Stimulated activated CD8-positive, alpha-beta memory T cell treated with anti-CD3 and anti-CD28 coated beads, Interleukin-7, amount 100 ng/mL, for 4 hours (primary cell): ENCODE measurements at regions not wholly inside any gene's neighbourhood (a gene's known extent, or its start where the extent isn't known, plus 50 kb on each side); places are given as distances from the start of the nearest gene placed in this dataset.

Experiments used
- DNase-seq, 2 donors: peaks; one replicate each; pipeline ENCODE4 v3.0.0-alpha.2; 2020; ENCODE audit warnings: low read depth in 2 of 2

DNA sequence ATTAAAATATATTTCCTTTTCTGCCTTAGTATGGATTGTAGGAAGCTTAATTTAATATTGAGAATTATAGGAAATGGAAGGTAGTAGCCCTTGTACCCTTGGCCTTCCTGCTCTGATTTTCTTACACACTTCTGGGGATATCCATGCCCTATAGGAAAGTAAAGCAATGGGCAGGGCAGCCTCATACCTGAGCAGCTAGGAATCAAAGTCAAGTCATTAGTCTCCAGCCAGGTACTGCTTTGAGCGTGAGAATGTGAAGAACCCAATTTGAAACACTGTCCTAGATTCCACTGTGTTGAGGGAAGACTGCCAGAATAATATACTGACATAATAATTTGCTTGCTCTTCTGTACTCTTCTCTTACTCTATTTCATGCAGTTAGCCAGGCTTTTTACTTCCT lies 51.0 kb upstream of the L3MBTL3 start:
- DNase-seq: no peak

DNA sequence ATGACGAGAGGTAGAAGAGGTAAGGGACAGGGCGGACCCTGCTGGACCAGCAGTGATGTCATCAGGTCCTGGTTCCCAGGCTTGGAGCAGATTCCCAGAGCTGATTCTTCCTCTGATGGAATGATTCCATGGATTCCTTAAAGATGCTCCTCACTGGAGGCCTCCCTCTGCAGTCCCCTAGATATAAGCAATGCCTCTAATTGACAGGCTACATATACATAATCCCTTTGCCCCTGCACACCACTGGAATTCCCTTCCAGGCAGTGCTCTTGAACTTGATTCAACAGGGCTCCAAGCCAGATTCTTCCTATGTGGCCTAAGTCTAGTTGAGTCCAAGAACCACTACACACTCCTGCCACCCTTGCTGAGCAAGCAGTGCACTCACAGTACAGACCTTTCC lies 52.3 kb upstream of the L3MBTL3 start:
- DNase-seq: no peak

DNA sequence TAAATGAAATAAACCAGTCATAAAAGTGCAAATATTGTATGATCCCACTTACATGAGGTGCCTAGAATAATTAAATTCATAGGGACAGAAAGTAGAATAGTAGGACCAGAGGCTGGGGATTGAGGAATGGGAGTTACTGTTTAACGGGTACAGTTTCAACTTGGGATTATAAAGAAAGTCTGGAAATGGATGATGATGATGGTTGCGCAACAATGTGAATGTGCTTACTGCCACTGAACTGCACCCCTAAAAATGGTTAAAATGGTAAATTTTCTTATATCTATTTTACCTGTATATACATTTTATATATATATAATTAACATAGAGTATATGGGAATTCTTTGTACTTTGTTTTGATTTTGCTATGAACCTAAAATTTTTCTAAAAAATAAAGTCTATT lies 53.3 kb upstream of the L3MBTL3 start:
- DNase-seq: no peak

DNA sequence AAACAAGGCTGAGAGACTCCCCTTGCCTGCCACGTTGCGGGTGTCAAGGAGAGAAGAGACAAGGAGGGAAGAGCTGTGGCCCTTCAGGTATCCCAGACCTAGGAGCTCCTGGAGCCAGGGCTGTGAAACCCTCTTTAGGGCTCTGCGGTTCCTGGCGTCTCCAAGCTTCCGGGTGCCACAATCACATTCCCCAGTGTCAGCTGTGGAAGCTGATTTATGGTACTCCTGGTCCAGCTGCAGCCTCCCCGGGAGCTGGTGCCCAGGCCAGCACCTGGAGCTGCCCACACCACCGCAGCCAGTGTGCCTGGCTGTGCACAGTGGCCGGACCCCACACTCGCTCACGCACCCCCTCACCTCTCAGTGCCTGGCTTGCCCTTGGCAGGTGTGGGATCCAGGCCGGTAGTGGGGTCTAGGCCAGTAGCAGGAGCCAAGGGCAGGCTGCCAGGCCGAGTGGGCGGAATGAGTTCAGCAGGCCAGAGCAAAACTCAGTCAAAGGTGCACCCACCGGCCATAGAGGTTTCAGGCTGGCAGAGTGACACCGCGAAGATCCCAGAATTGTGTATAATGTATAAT lies 58.9 kb upstream of the L3MBTL3 start:
- no peak for DNase-seq

DNA sequence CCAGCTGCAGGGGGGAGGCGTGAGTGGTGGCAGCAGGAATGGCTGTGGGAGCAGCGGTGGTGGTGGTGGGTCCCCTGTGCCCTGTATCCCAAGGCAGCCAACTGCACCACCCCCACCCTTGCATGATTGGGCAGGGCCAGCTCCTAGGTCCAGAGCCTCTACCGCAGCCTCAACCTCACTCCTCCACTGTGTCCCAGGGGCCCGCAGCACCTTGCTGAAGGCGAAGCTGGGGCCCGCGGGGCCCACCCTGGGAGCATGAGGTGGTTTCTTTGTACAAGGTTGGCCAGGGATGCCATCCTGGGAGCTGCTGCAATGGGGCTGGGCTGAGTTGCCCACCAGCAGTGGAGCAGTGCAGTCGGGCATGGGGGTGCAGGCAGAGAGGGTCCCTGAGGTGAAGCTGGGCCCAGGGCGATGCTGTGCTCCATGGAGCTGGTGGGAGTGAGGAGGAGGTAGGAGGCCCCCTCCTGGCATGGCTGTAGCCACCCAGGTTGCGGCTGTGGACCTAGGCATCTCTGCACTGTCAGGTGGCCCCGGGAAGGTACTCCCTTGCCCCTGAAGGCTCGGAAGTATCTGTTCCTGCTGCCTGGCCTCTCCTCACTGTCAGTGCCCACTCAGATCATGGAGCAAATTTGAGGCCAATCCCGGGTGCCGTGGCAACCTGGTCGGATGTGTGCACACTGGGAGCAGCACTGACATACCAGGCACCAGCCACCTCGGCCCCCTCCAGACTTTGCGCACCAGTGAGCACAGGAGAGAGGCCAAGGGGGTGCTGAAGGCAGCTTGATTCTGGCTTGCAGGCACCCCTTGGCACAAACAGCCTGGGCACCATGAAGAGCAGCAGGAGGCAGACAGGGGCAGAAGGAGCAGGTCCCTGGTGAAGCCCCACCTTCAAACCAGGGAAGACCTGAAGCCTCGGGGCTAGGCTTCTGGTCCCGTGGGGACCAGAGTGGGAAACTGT lies 60.2 kb upstream of the L3MBTL3 start:
- no peak for DNase-seq

DNA sequence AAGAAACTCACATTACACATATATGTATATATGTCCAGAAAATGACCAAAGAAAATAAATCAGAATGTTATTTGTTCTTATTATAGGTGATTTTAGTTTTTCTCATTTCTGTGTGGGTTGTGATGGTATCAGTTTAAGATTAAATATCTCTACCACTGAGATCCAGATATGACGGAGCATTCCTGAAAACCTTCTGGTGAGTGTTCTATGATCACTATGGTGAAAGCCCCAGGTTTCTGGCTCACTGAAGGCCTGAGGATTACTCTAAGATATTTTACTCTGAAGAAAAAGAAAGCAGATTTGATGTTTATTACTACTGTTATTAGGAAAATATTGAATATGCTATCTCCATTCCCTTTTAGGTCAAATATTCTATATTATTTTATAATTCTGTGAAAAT lies 62.8 kb upstream of the L3MBTL3 start:
- DNase-seq: no peak

DNA sequence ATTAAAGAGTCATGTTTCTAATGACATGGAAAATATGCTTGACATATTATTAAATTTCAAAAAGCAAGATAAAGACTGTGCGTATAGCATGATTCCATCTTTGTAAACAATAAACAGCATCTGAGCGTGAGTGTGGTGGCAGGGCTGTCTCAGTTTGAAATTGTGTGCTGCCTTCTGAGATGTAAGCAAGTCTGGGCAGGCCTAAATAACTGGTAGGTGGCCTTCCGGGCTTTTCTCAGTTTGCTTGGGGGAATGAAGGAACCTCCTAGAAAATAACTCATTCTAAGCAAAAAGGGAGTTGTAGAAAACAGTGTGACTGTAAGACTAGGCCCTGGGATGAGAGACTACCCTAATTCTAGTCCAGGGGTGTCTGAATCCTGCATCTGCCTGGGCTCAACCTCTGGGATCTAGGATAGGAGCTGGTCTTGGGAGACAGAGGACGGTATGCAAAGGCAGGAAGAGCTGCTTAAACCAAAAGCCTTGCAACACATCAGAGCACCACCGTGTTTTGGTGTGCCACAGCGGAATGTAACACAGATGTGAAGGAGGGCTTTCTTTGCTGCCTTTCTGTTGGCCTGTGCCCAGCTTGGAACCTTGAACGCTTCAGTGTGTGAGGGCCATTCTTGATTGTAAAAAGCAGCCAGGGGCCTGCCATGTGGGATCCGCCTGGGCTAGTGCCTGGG lies 63.5 kb upstream of the L3MBTL3 start:
- no peak for DNase-seq

DNA sequence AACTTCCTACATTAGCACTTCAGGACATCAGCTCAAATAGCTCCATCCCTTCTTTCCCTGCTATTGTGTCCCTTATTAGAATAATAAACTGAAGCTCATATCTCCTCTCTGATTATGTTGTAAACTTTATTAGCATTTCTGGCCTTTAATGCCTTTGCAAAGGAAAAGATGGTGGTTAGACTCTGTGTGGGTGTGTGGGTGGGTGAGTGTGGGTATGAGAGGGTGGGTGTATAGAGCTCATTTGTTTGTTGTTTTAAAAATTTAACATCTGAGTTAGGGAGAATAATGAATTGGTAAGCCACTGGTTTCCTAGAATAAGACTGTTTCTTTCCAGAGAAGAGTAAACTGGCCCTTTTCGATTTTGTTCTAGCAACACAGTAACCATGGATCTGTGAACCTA lies 70.6 kb upstream of the L3MBTL3 start:
- no peak for DNase-seq

DNA sequence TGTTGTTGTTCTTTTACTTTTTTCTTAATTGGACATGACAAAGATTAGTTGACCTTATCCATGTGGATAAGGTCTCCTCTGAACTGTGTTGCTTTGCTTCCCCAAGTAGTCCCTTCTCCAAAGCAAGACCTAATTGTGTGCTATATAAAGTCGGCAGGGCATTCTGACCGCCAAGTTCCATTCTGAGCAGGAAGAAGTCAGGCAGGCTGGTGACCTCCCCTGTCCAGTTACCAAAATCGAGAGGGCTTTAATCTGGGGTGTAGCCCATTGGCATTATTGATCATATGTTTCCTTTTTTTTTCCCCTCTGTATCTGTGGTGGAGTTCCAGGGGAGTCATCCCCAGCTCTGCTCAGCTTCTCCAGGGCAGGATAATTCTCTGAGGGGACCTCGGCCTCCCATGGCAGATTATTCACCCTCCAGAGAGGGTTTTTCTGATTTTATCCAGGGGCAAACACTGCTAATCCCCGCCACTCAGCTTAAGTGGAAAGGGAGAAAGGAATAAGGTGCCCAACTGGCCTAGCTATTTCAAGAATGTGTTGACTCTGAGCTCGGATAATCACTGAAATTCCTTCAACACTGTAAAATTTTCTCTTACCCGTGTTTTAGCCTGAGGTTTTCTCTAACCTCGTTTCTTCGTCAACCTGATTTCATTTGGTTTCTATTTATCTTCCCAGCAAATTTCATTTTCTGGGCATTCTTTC lies 71.8 kb upstream of the L3MBTL3 start:
- DNase-seq: no peak

DNA sequence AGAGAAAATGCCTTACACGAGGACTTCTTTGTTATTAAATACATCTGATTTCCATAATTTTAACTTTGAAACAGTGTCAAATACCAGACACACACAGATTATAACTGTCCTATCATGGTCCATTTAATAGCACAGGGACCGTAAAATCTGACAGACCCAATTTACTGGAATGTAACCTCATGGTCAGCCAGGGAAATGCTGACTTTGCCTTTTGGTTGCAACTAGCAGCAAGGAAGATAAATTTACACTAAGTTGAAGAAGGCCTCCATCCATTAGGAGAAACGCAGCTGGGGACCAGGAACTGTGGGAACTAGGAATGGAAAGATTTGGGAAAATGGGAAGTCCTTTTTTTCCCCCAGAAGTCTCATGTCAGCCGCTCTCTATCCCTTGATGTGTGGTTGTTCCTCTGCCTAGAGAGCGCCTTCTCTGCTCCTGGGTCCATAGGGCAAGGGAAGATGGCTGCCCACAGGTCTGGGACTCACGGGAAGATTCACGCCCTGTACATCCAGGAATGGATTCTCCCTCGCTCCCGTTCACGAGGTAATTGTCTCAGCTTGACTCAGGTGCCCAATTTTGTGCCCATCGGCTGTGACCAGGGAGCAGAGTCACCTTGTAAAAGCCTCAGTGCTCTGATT lies 74.6 kb upstream of the L3MBTL3 start:
- no peak for DNase-seq

DNA sequence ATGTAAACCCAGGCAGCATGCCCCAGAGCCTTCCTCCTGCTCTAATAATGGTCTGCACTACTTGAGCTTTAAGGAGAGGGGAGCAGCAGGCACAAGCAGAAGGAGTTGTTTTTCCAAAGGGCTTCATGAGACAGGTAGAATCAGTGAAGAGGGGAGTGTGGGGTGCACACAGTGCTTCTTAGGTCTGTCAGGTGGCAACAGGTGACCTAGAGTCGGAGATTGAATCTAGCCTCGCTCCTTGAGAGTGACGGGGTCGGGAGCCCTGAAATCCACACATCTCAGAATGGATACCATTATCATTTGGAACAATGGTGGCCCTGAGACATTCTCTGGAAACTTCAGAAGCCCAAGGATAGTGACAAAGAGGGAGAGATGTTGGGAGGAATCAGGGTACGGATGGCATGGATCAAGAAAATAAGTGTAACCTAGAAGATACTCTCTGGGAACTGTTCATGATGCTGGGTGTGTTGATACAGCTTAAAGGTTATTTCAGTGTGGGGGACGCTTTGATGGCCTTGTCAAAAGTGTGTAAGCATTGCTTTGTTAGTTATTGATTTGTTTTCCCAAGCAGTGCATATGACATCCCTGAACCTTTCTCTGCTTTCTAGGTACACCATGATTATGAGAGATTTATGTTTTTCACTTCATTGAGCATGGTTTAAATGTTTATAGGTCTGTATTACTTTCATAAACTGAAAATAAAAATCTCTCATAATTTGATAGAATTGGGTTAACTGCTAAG lies 77.8 kb upstream of the L3MBTL3 start:
- DNase-seq: no peak

DNA sequence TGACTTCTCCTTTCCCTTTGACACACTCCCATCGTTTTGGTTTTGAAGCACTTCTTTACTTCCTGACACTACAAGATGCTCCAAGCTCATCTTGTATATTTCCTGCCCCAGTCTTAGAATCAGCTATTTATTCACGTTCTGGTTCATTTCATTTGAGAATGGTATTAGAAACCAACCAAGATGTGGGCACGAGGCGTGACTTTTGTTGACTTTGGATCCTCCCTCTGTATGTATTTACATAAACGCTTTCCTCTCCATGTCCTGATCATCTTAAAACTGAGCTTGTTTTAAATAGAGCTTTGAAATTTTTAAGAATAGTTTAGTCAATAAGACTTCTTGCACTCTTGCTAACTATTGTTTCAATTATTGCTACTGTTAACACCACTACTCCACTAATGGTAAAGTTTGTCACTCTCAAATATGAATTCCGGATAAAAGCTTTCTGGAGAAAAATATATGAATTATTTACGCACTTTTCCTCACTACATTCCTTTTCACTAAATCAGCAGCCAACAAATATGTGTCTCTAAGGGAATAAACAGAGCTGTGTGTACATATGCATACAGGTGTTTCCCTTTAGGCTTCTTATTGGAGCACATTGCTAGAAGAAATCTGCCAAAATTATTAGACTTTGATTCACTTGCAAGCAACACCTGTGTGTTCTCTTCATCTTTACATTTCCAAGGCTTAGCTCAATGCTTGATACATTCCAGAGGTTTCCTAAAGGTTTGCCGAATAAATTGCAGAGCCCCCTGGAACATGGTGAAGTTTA lies 77.3 kb upstream of the TMEM244 start:
- DNase-seq: no peak

DNA sequence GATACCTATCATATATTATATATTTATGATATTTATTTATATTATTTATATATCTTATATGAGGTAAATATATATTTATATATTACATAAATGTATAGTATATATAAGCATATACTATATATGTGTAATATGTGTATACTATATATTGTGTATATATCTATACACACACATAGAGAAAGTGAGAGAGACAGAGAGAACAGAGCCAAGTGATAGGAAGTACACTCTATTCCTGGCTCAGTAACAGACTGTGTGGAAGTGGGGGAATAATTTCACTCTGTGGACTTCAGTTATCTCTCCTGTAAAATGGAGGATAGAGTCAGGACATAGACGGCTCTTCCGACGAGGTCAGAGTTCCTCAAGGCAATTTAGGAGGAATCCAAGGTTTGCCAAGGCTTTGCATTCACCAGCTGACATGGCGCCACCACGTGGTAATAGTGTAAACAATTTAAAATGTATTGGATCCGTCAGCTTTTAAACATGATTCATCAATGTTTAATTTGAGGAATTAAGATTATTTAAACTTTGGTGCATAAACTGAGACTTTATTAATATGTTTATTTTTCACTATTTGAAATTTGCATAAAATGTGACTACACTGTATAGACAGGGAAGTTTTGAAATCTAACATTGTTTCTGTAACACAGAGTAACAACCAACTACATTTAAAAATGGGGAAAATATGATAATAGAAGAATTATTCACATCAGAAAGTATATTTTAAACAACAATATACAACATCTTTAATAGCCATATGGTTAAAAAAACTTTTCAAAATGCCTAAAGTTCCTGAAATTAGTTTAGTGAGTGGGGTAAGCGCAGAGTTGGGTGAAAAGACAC lies 75.4 kb upstream of the TMEM244 start:
- peak; percentile 16 to 17 for DNase-seq

DNA sequence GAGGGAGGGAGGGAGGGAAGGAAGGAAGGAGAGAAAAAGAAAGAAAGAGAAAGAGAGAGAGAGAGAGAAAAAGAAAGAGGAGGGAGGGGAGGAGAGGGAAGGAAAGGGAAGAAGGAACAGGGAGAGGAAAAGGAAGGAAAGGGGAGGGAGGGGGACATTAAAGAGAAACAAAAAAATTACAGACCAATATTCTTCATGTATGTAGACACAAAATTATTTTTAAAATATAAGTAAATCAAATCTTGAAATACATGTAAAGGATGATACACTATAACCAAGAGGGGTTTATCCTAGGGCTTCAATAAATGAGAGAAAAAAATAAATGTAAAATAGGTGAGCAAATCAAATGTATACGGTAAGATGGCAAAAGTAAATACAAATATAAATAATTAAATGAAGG lies 71.2 kb upstream of the TMEM244 start:
- no peak for DNase-seq

DNA sequence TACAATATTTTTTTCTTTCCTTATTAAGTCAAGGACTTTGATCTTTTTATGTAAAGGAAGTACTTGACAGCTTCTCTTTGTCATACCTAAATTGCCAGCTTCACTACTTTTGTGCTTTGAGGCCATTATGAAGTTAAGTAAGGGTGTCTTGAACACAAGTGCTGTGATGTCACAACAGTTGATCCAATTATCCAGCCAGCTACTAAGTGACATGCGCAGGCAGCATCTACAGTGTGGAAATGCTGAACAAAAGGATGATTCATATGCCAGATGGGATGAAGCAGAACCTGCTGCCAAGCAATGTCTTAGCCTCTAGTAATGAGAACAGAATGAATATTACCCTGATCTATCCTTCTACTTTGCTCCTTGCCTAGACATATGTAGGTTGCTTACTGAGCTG lies 68.3 kb upstream of the TMEM244 start:
- DNase-seq: no peak

DNA sequence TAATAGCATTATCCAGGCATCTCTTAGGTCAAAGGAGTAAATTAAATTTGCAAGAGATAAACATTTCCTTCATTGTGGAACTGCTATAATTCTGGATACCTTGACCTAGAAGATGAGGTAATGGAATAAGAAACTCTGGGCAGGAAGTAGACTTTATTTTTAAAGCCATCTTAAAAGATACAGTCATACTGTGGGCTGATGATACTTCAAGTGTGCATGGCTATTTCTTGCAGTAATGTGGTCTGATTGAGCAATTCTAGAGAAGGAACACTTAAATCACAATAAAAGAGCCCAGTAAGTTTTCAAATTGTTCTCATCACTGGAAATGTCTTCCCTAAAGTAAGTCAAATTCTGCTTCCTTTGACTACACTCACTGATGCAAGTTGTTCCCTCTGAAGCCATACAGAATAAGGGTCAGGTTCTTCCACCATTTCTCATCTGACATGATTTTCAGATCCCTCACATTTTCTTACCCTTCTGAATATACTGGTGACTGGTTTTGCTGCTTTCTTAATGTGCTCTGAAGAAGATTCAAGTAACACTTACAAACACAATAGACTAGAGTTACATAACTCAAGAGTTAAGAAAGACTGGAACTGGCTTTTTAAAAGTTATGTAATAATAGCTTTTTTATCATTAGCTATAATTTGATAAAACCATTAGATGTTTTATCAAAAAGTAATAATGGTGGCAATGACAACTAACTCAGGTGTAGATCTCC lies 62.6 kb upstream of the TMEM244 start:
- no peak for DNase-seq

DNA sequence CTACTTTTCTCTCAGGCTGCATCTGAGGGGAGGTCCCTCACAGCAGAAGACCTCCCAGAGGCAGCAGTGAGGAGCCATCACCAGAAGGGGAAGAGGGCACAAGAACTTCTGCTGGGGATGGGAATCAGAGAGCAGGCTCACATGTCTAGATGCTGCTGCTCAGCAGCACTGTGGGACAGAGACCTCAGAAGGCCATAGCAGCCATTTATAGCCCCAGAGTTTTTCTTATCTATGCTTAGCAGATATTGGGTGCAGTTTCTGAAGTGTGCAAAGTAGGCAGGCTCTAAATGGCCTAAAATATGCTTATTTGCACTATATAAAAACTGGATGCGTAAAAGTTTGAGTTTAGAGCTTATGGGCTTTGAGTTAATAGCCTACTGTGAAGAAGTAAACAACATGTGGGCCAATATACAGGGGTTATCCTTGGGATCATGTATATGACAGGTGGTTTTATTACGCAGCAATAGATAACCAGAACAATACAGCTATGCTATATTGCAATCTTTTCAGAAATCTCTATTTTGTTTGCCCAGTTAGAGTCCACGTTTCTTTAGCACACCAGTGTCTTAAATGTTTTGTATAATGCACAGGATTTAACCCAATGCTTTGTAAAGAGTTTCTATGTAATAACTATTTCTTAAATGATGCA lies 60.2 kb upstream of the TMEM244 start:
- DNase-seq: no peak

DNA sequence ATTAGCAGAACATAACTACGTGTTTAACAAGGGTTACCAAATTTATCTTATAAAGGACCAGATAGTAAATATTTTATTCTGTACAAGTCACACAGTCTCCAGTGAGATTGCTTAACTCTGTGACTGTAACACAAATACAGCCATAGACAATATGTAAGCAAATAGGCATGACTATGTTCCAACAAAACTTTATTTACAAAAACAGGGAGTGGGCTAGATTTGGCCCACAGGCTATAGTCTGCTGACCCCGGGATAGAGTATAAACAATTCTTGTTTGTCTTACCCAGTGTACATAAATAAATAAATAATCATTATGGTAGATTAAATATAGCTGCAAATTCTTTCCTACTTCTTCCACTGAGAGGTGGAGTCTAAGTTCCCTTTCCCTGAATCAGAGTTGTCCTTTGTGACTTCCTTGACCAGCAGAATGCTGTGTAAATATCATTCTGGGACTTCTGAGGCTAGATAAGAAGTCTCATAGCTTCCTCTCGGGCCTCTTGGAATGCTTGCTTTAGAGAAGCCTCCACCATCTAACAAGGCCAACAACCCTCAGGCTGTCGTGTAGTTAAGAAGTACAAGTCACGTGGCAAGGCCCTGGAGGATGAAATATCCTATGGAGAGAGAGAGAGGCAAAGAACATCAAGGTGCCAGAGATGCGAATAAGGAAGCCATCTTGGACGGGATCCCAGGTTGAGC lies 59.1 kb upstream of the TMEM244 start:
- no peak for DNase-seq
